ENCODE measurements at regions not wholly inside any gene's neighbourhood (a gene's known extent, or its start where the extent isn't known, plus 50 kb on each side); places are given as distances from the start of the nearest gene placed in this dataset.

DNA sequence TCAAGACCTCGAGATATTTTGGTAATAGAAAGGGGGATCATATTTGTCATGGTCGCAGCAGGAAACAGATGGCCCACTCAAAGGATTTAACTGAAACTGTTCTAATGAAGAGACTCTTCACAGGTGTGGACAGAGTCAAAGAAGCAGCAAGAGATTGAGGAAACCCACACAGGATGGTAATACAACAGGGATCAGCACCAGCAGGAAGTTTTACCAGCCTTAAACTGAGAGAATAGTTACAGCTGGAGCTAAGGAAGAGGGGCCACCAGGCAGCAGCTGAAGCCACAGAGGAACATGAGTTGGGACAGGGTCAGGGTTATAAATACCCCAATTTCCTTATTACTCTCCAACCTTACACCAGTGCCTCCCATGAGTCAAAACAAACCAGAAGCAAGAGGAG, 131.8 kb upstream of the UBE2E2 start:
- H3K27me3 ChIP-seq (replicated peaks; ENCODE audit: control insufficient read depth, insufficient read depth, low read length): no peaks in the 10 kb centered on the region
- no TSS peak for BruUV-seq (replicated peaks)
- CTCF ChIA-PET: no interaction called here
- no peaks in the 10 kb centered on the region for H3K9me3 Mint-ChIP-seq (ENCODE audit: unreplicated experiment)
- TF ChIP-seq, protein P1, sequence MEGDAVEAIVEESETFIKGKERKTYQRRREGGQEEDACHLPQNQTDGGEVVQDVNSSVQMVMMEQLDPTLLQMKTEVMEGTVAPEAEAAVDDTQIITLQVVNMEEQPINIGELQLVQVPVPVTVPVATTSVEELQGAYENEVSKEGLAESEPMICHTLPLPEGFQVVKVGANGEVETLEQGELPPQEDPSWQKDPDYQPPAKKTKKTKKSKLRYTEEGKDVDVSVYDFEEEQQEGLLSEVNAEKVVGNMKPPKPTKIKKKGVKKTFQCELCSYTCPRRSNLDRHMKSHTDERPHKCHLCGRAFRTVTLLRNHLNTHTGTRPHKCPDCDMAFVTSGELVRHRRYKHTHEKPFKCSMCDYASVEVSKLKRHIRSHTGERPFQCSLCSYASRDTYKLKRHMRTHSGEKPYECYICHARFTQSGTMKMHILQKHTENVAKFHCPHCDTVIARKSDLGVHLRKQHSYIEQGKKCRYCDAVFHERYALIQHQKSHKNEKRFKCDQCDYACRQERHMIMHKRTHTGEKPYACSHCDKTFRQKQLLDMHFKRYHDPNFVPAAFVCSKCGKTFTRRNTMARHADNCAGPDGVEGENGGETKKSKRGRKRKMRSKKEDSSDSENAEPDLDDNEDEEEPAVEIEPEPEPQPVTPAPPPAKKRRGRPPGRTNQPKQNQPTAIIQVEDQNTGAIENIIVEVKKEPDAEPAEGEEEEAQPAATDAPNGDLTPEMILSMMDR (IDR thresholded peaks at IDR 0.05; ENCODE audit: insufficient read depth in 1 of 2, low read depth in 1 of 2, low read length in 1 of 2, severe bottlenecking in 1 of 2, unreplicated experiment in 1 of 2): no peak
- H3K36me3 Mint-ChIP-seq (ENCODE audit: insufficient read depth, unreplicated experiment): no peaks in the 10 kb centered on the region
- H3K27me3 Mint-ChIP-seq (ENCODE audit: insufficient read depth, unreplicated experiment): peaks cover 9% of the 10 kb centered on the region
- H3K27ac Mint-ChIP-seq (ENCODE audit: unreplicated experiment): no peak overlapping the region
- no peaks in the 10 kb centered on the region for H3K4me1 ChIP-seq
- H3K4me3 ChIP-seq (ENCODE audit: low read depth, low read length): no peak overlapping the region
- H3K36me3 ChIP-seq (ENCODE audit: control insufficient read depth, insufficient read depth, low read length): no peaks in the 10 kb centered on the region
- no peaks in the 10 kb centered on the region for H3K9me3 ChIP-seq
- H3K4me3 Mint-ChIP-seq (ENCODE audit: unreplicated experiment): no peak overlapping the region
- no peaks in the 10 kb centered on the region for H3K4me1 Mint-ChIP-seq (ENCODE audit: low read depth, unreplicated experiment)
- intact Hi-C loops (cut with micrococcal nuclease; ENCODE audit: unreplicated experiment): no loop called here
- no peak for DNase-seq
- POLR2A ChIA-PET: no interaction called here

DNA sequence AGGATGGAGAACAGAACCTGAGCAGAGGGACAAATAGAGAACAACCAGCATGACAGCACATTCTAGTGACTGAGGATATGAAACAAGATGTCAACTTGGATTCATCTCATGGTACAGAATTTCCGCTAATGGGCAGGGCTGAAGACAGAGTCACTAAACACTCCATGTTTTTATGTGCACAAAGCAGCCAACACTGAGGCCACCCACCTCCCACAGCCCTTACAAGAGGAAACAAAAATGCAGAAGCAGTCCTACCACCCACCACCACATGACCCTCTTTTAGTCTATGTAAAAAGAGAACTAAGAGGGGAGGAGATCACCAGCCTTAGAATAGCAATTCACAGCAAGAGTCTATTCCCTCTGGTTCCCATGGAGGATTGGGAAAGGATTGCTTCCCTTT, 131.4 kb upstream of the UBE2E2 start:
- ChIA-PET CTCF (no interaction called here), POLR2A (no interaction called here)
- H3K9me3 ChIP-seq: no peaks in the 10 kb centered on the region
- no peak overlapping the region for H3K4me3 ChIP-seq (ENCODE audit: low read depth, low read length)
- H3K4me1 ChIP-seq: no peaks in the 10 kb centered on the region
- H3K36me3 ChIP-seq (ENCODE audit: control insufficient read depth, insufficient read depth, low read length): no peaks in the 10 kb centered on the region
- Mint-ChIP-seq H3K4me3 (ENCODE audit: unreplicated experiment) (no peak overlapping the region), H3K36me3 (ENCODE audit: insufficient read depth, unreplicated experiment) (no peaks in the 10 kb centered on the region), H3K9me3 (ENCODE audit: unreplicated experiment) (no peaks in the 10 kb centered on the region), H3K27me3 (ENCODE audit: insufficient read depth, unreplicated experiment) (peaks cover 9% of the 10 kb centered on the region), H3K27ac (ENCODE audit: unreplicated experiment) (no peak overlapping the region), H3K4me1 (ENCODE audit: low read depth, unreplicated experiment) (no peaks in the 10 kb centered on the region)
- BruUV-seq (replicated peaks): no TSS peak
- TF ChIP-seq, protein P1 (IDR thresholded peaks at IDR 0.05; ENCODE audit: insufficient read depth in 1 of 2, low read depth in 1 of 2, low read length in 1 of 2, severe bottlenecking in 1 of 2, unreplicated experiment in 1 of 2): no peak
- no peak for DNase-seq
- intact Hi-C loops (cut with micrococcal nuclease; ENCODE audit: unreplicated experiment): no loop called here
- no peaks in the 10 kb centered on the region for H3K27me3 ChIP-seq (replicated peaks; ENCODE audit: control insufficient read depth, insufficient read depth, low read length)

DNA sequence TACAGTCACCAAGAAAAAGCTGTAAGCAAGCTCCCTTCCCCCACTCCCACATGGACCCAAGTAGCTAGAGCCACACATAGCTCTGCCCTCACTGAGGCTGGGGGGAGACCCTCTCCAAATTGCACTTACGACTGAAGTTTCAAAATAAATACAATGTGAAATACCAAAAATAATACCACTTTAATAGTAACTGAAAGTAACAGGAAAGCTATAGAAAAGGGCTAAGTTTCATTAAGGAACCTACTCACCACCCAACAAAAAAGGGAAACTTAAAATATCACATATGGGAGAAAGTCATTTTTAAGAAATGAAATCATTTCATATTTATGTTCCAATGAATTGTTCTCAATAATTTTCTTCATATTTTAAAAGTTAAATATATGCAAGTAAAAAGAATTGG, 130.4 kb upstream of the UBE2E2 start:
- ChIA-PET CTCF (no interaction called here), POLR2A (no interaction called here)
- intact Hi-C loops (cut with micrococcal nuclease; ENCODE audit: unreplicated experiment): no loop called here
- Mint-ChIP-seq H3K9me3 (ENCODE audit: unreplicated experiment) (no peaks in the 10 kb centered on the region), H3K36me3 (ENCODE audit: insufficient read depth, unreplicated experiment) (no peaks in the 10 kb centered on the region), H3K27me3 (ENCODE audit: insufficient read depth, unreplicated experiment) (peaks cover 6% of the 10 kb centered on the region), H3K4me1 (ENCODE audit: low read depth, unreplicated experiment) (no peaks in the 10 kb centered on the region), H3K27ac (ENCODE audit: unreplicated experiment) (no peak overlapping the region), H3K4me3 (ENCODE audit: unreplicated experiment) (no peak overlapping the region)
- no peaks in the 10 kb centered on the region for H3K4me1 ChIP-seq
- H3K9me3 ChIP-seq: no peaks in the 10 kb centered on the region
- TF ChIP-seq, protein P1 (IDR thresholded peaks at IDR 0.05; ENCODE audit: insufficient read depth in 1 of 2, low read depth in 1 of 2, low read length in 1 of 2, severe bottlenecking in 1 of 2, unreplicated experiment in 1 of 2): no peak
- no peak for DNase-seq
- no peak overlapping the region for H3K4me3 ChIP-seq (ENCODE audit: low read depth, low read length)
- no peaks in the 10 kb centered on the region for H3K36me3 ChIP-seq (ENCODE audit: control insufficient read depth, insufficient read depth, low read length)
- no peaks in the 10 kb centered on the region for H3K27me3 ChIP-seq (replicated peaks; ENCODE audit: control insufficient read depth, insufficient read depth, low read length)
- no TSS peak for BruUV-seq (replicated peaks)

All from Caco-2 (cell line).